Amniotic stem cell (primary cell): ENCODE measurements at regions not wholly inside any gene's neighbourhood (a gene's known extent, or its start where the extent isn't known, plus 50 kb on each side); places are given as distances from the start of the nearest gene placed in this dataset.
A peak's percentile ranks its signal among the peaks of the same experiment; 100 is the strongest.
"Not testable (repeated sequence)": the region's sequence is repeated elsewhere in the genome, so short reads cannot be mapped to it uniquely, and the experiment has no call there.

Experiments used
- DNase-seq: peaks from one replicate; lab custom pipeline; 2025; lab: John Stamatoyannopoulos, UW

GRCh38 chr4:127479031-127479622, 153.6 kb upstream of the INTU start:
- DNase-seq = peak; percentile 23

- no peak for DNase-seq
These were observed 150.7 kb upstream of the INTU start for GRCh38 chr4:127482049-127482448.

GRCh38 chr4:127484117-127484516, 148.6 kb upstream of the INTU start:
- DNase-seq = no peak

- no peak for DNase-seq
These were observed 146.5 kb upstream of the INTU start for GRCh38 chr4:127486248-127486647.

- no peak for DNase-seq
These were observed 141.2 kb upstream of the INTU start for GRCh38 chr4:127491571-127491970.

GRCh38 chr4:127496875-127497274, 135.9 kb upstream of the INTU start:
- DNase-seq = not testable (repeated sequence)

- DNase-seq = no peak
These were observed 134.4 kb upstream of the INTU start for GRCh38 chr4:127498366-127498765.

GRCh38 chr4:127500242-127500641, 132.5 kb upstream of the INTU start:
- DNase-seq = no peak

- no peak for DNase-seq
These were observed 131.7 kb upstream of the INTU start for GRCh38 chr4:127501103-127501502.

- no peak for DNase-seq
These were observed 129.6 kb upstream of the INTU start for GRCh38 chr4:127503111-127503510.

GRCh38 chr4:127505203-127505602, 127.6 kb upstream of the INTU start:
- peak; percentile 43 for DNase-seq

GRCh38 chr4:127506283-127506682, 126.5 kb upstream of the INTU start:
- no peak for DNase-seq

- no peak for DNase-seq
These were observed 123.6 kb upstream of the INTU start for GRCh38 chr4:127509155-127509554.

GRCh38 chr4:127512672-127513071, 120.1 kb upstream of the INTU start:
- not testable (repeated sequence) for DNase-seq

- DNase-seq = not testable (repeated sequence)
These were observed 117.5 kb upstream of the INTU start for GRCh38 chr4:127515259-127515658.

GRCh38 chr4:127518046-127518445, 114.7 kb upstream of the INTU start:
- DNase-seq = no peak

GRCh38 chr4:127521463-127521862, 111.3 kb upstream of the INTU start:
- no peak for DNase-seq

GRCh38 chr4:127523369-127523768, 109.4 kb upstream of the INTU start:
- no peak for DNase-seq

- DNase-seq = no peak
These were observed 107.1 kb upstream of the INTU start for GRCh38 chr4:127525608-127526007.

GRCh38 chr4:127528302-127528701, 104.5 kb upstream of the INTU start:
- no peak for DNase-seq

GRCh38 chr4:127529879-127530278, 102.9 kb upstream of the INTU start:
- not testable (repeated sequence) for DNase-seq

- DNase-seq = no peak
These were observed 99.6 kb upstream of the INTU start for GRCh38 chr4:127533028-127533700.

- DNase-seq = no peak
These were observed 98.5 kb upstream of the INTU start for GRCh38 chr4:127534041-127534825.
